ENCODE measurements at regions not wholly inside any gene's neighbourhood (a gene's known extent, or its start where the extent isn't known, plus 50 kb on each side); places are given as distances from the start of the nearest gene placed in this dataset.

DNA sequence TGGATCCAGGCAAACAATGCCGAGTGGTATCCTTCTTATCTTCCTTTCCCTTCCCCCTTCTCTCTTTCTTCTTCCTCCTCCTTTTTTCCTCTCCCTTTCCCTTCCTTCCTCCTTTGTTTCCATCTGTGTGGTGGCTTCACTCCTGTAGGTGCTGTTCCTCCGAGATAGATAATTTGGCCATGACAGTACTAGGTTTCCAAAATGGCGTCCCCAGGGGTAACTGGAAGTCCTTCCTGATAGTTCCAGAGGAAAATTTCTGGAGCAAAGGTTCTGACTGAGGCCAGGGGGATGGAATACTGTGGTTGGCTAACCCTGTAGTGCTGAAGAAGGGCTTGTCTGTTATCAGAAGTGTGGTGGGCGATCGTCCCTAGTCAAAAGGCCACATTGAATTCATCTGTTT, 52.5 kb upstream of the CCDC6 start:
- Histone ChIP-seq H3K27me3 (ENCODE audit: insufficient read depth, low read depth) (no peaks in the 10 kb centered on the region), H3K4me2 (no peak overlapping the region), H4K20me1 (ENCODE audit: insufficient read depth) (no peaks in the 10 kb centered on the region), H3K4me3 (no peak overlapping the region), H3K27ac (no peak overlapping the region), H3K79me2 (ENCODE audit: low read depth) (no peaks in the 10 kb centered on the region), H3K9me3 (ENCODE audit: insufficient read depth, low read depth) (no peaks in the 10 kb centered on the region), H2AFZ (no peak overlapping the region), H3K4me1 (replicated peaks; ENCODE audit: insufficient read depth) (peaks cover 23% of the 10 kb centered on the region), H3K36me3 (ENCODE audit: low read depth) (no peaks in the 10 kb centered on the region), H3F3A (ENCODE audit: insufficient read depth, low read depth) (peaks cover 5% of the 10 kb centered on the region; the same call in 1 of the 2 replicates), H3K9me2 (ENCODE audit: insufficient read depth) (no peaks in the 10 kb centered on the region)
- no peak for TF ChIP-seq EZH2 (IDR thresholded peaks at IDR 0.05; ENCODE audit: low read depth)
- TF ChIP-seq, protein P1, sequence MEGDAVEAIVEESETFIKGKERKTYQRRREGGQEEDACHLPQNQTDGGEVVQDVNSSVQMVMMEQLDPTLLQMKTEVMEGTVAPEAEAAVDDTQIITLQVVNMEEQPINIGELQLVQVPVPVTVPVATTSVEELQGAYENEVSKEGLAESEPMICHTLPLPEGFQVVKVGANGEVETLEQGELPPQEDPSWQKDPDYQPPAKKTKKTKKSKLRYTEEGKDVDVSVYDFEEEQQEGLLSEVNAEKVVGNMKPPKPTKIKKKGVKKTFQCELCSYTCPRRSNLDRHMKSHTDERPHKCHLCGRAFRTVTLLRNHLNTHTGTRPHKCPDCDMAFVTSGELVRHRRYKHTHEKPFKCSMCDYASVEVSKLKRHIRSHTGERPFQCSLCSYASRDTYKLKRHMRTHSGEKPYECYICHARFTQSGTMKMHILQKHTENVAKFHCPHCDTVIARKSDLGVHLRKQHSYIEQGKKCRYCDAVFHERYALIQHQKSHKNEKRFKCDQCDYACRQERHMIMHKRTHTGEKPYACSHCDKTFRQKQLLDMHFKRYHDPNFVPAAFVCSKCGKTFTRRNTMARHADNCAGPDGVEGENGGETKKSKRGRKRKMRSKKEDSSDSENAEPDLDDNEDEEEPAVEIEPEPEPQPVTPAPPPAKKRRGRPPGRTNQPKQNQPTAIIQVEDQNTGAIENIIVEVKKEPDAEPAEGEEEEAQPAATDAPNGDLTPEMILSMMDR (conservative IDR thresholded peaks at IDR 0.05) = no peak
- CTCF ChIA-PET = no interaction called here
- intact Hi-C loops (cut with micrococcal nuclease; ENCODE audit: unreplicated experiment) = no loop called here
- no TSS peak for BruUV-seq (replicated peaks)
- POLR2A ChIA-PET (ENCODE audit: unreplicated experiment) = no interaction called here
- no peak for DNase-seq

DNA sequence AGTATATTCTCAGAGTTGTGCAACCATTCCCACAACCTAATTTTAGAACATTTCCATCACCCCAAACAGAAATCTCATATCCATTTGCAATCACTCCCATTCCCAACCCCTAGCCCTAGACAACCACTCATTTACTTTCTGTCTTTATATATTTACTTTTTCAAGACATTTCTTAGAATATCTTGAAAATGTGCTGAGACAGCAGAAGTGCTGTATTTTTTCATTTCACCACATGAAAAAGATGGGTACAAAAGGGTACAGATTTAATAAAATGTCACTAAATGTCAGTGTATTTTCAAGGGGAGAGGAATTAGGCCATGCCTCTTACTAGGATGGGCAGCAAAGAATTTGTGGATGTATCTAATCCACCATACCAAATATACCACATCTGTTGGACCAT, 51.6 kb upstream of the CCDC6 start:
- BruUV-seq (replicated peaks) = no TSS peak
- Histone ChIP-seq H3K4me3 (no peak overlapping the region), H3K4me1 (replicated peaks; ENCODE audit: insufficient read depth) (peaks cover 22% of the 10 kb centered on the region; the same call in 1 of the 2 replicates), H3K9me2 (ENCODE audit: insufficient read depth) (no peaks in the 10 kb centered on the region), H3K9me3 (ENCODE audit: insufficient read depth, low read depth) (no peaks in the 10 kb centered on the region), H3K4me2 (no peak overlapping the region), H3K79me2 (ENCODE audit: low read depth) (no peaks in the 10 kb centered on the region), H3F3A (ENCODE audit: insufficient read depth, low read depth) (peaks cover 4% of the 10 kb centered on the region; the same call in 1 of the 2 replicates), H3K27ac (no peak overlapping the region), H3K36me3 (ENCODE audit: low read depth) (no peaks in the 10 kb centered on the region), H3K27me3 (ENCODE audit: insufficient read depth, low read depth) (no peaks in the 10 kb centered on the region), H2AFZ (no peak overlapping the region), H4K20me1 (ENCODE audit: insufficient read depth) (no peaks in the 10 kb centered on the region)
- ChIA-PET POLR2A (ENCODE audit: unreplicated experiment) (no interaction called here), CTCF (no interaction called here)
- no peak for TF ChIP-seq EZH2 (IDR thresholded peaks at IDR 0.05; ENCODE audit: low read depth)
- TF ChIP-seq, protein P1 (conservative IDR thresholded peaks at IDR 0.05) = no peak
- intact Hi-C loops (cut with micrococcal nuclease; ENCODE audit: unreplicated experiment) = no loop called here
- DNase-seq = no peak

All from PC-9 (cell line).